GM12878 (cell line): ENCODE measurements at regions not wholly inside any gene's neighbourhood (a gene's known extent, or its start where the extent isn't known, plus 50 kb on each side); places are given as distances from the start of the nearest gene placed in this dataset.

Experiments used
- E2F8 ChIP-seq: fragments of 450-650 bp; IDR thresholded peaks from 2 replicates; pipeline ENCODE4 v1.6.1; 2018; ENCODE audit warnings: mild to moderate bottlenecking, low read depth, moderate library complexity; ENCODE audit not compliant: partially characterized antibody
- EZH2 ChIP-seq: IDR thresholded peaks from 2 replicates; pipeline ENCODE4 v1.6.1; 2012; ENCODE audit warnings: low read depth, mild to moderate bottlenecking, control low read depth, inconsistent platforms, low read length, borderline replicate concordance; ENCODE audit not compliant: control insufficient read depth
- JUND ChIP-seq: IDR thresholded peaks from 2 replicates; pipeline ENCODE4 v1.6.1; 2012; ENCODE audit warnings: low read depth, mild to moderate bottlenecking, low read length, improper control_type of control experiment, moderate library complexity
- MAX ChIP-seq: IDR thresholded peaks from 2 replicates; pipeline ENCODE4 v1.6.1; 2012; ENCODE audit warnings: low read depth, low read length, improper control_type of control experiment
- NR2C2 ChIP-seq: IDR thresholded peaks from 2 replicates; pipeline ENCODE4 v1.6.1; 2011; ENCODE audit warnings: borderline replicate concordance, low read depth; ENCODE audit not compliant: control insufficient read depth, insufficient read length
- REST ChIP-seq: IDR thresholded peaks from 2 replicates; pipeline ENCODE4 v1.6.1; 2012; ENCODE audit warnings: mild to moderate bottlenecking, low read depth, low read length
- RFX5 ChIP-seq: IDR thresholded peaks from 2 replicates; pipeline ENCODE4 v1.6.1; 2011; ENCODE audit warnings: low read depth, low read length, improper control_type of control experiment
- SREBF1 ChIP-seq: IDR thresholded peaks from 2 replicates; pipeline ENCODE4 v1.6.1; 2012; ENCODE audit warnings: mild to moderate bottlenecking, low read length
- TAF1 ChIP-seq: IDR thresholded peaks from 2 replicates; pipeline ENCODE4 v1.6.1; 2011; ENCODE audit warnings: mild to moderate bottlenecking, low read depth, low read length, borderline replicate concordance
- TCF7 ChIP-seq: IDR thresholded peaks from 2 replicates; pipeline ENCODE4 v1.6.1; 2014; ENCODE audit warnings: antibody characterized with exemption, borderline replicate concordance
- TF ChIP-seq, protein P1 (sequence below), 3 experiments: IDR thresholded peaks in 2 of 3; conservative IDR thresholded peaks in 1 of 3; 2 replicates each; pipeline ENCODE4 v1.5.1; 2011; ENCODE audit warnings: low read depth in 3 of 3, low read length in 3 of 3, mild to moderate bottlenecking in 3 of 3, control low read depth in 2 of 3, moderate library complexity in 2 of 3, inconsistent platforms in 1 of 3, mixed read lengths in 1 of 3; ENCODE audit not compliant: control insufficient read depth in 2 of 3, insufficient read depth in 1 of 3; ENCODE audit errors: extremely low read depth in 1 of 3
- TF ChIP-seq, protein P2 (sequence below): fragments of 450-650 bp; IDR thresholded peaks from 2 replicates; pipeline ENCODE4 v1.6.1; 2017; ENCODE audit warnings: antibody characterized with exemption, mild to moderate bottlenecking, moderate library complexity

DNA sequence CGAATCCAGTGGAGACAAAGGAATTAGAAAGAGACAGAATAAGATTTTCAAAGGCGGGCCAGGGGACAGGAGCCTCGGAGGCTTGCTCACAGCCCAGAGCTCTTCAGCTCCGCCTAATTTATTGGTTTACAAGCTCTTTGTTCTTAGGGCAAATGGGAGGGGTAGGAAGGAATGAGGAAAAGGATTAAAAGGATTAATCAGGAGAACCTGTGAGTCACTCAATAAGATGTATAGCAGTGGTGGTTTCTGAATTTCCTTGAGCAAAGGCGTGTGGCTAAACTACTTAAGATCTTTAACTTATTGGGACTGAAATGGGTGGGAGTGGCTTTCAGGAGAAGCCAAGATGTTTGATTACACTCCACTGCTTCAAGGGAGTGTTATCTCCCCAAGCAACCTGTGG lies 456.0 kb upstream of the SPANXN1 start:
- TF ChIP-seq EZH2: no peak
- TF ChIP-seq, protein P1, sequence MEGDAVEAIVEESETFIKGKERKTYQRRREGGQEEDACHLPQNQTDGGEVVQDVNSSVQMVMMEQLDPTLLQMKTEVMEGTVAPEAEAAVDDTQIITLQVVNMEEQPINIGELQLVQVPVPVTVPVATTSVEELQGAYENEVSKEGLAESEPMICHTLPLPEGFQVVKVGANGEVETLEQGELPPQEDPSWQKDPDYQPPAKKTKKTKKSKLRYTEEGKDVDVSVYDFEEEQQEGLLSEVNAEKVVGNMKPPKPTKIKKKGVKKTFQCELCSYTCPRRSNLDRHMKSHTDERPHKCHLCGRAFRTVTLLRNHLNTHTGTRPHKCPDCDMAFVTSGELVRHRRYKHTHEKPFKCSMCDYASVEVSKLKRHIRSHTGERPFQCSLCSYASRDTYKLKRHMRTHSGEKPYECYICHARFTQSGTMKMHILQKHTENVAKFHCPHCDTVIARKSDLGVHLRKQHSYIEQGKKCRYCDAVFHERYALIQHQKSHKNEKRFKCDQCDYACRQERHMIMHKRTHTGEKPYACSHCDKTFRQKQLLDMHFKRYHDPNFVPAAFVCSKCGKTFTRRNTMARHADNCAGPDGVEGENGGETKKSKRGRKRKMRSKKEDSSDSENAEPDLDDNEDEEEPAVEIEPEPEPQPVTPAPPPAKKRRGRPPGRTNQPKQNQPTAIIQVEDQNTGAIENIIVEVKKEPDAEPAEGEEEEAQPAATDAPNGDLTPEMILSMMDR (IDR thresholded peaks at IDR 0.05 in 2 of 3, conservative IDR thresholded peaks at IDR 0.05 in 1 of 3; ENCODE audit: control insufficient read depth in 2 of 3, extremely low read depth in 1 of 3, insufficient read depth in 1 of 3, low read depth in 3 of 3, low read length in 3 of 3): no peak
- TF ChIP-seq, protein P2, sequence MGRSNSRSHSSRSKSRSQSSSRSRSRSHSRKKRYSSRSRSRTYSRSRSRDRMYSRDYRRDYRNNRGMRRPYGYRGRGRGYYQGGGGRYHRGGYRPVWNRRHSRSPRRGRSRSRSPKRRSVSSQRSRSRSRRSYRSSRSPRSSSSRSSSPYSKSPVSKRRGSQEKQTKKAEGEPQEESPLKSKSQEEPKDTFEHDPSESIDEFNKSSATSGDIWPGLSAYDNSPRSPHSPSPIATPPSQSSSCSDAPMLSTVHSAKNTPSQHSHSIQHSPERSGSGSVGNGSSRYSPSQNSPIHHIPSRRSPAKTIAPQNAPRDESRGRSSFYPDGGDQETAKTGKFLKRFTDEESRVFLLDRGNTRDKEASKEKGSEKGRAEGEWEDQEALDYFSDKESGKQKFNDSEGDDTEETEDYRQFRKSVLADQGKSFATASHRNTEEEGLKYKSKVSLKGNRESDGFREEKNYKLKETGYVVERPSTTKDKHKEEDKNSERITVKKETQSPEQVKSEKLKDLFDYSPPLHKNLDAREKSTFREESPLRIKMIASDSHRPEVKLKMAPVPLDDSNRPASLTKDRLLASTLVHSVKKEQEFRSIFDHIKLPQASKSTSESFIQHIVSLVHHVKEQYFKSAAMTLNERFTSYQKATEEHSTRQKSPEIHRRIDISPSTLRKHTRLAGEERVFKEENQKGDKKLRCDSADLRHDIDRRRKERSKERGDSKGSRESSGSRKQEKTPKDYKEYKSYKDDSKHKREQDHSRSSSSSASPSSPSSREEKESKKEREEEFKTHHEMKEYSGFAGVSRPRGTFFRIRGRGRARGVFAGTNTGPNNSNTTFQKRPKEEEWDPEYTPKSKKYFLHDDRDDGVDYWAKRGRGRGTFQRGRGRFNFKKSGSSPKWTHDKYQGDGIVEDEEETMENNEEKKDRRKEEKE: no peak
- TF ChIP-seq TAF1: no peak
- TF ChIP-seq RFX5: no peak
- TF ChIP-seq TCF7: no peak
- no peak for TF ChIP-seq SREBF1
- no peak for TF ChIP-seq MAX
- TF ChIP-seq E2F8: no peak
- no peak for TF ChIP-seq REST
- no peak for TF ChIP-seq JUND
- no peak for TF ChIP-seq NR2C2
